Stimulated activated memory B cell treated with anti-CD40 and anti-IgM and Interleukin-4, amounts not matched to agents 10 μg/mL and 1 μg/mL and 100 μg/mL, for 72 hours (primary cell): ENCODE measurements at regions not wholly inside any gene's neighbourhood (a gene's known extent, or its start where the extent isn't known, plus 50 kb on each side); places are given as distances from the start of the nearest gene placed in this dataset.

ENCODE experiments used
- ATAC-seq: fragments of 150-1000 bp; cut with Tn5 transposase; 2 replicates; pipeline ENCODE4 v1.10.0; 2021
- H3K27ac Mint-ChIP-seq: one replicate; pipeline ENCODE4 v1.8.0; 2022; ENCODE audit warnings: mild to moderate bottlenecking, mixed read lengths
- H3K27me3 Mint-ChIP-seq: one replicate; pipeline ENCODE4 v1.8.0; 2022; ENCODE audit warnings: mixed read lengths
- H3K36me3 Mint-ChIP-seq: one replicate; pipeline ENCODE4 v1.8.0; 2022; ENCODE audit warnings: mixed read lengths
- H3K4me1 Mint-ChIP-seq: one replicate; pipeline ENCODE4 v1.8.0; 2022; ENCODE audit warnings: mixed read lengths
- H3K4me3 Mint-ChIP-seq: one replicate; pipeline ENCODE4 v1.8.0; 2022; ENCODE audit warnings: mild to moderate bottlenecking, moderate library complexity, mixed read lengths
- H3K9me3 Mint-ChIP-seq: one replicate; pipeline ENCODE4 v1.8.0; 2022; ENCODE audit warnings: mixed read lengths

DNA sequence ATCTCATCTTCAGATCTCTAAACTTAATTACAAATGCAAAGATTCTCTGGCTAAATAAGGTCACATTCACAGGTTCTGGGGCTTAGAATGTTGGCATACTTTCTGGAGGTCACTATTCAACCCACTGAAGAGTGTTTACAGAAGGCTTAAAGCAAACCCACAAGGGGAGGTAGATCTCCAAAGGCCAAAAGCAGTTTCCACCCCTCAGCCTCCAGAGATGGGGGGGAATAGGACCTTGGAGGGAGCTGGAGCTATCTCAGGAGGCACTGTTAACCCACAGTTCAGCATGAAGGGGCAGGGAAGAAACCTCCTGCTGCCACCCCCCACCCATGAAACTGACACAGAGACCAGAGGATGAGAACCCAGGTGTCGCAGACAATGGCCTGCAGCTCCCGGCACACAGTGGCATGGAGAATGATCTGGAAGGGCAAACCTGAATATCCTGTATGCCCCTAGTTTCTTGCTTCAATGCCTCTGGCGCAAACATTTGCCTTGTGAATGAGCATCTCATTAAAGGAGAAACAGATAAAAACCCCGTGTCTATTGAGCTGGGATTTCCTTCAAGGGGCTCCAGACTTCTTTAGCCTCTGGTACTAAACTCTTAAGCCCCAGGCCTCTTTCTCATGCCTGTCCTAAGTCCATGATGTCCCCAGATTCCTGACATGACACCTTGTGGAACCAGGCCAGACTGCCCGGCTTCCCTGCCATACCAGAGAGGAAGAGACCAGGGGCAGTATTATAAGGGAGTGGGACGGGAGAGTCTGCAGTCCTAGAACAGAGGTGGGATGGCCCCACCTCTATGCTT, 103.1 kb upstream of the CDH5 start:
- Mint-ChIP-seq H3K27me3 (peaks cover 55% of the 10 kb centered on the region), H3K4me1 (peaks cover 5% of the 10 kb centered on the region), H3K9me3 (no peaks in the 10 kb centered on the region), H3K27ac (no peak overlapping the region), H3K4me3 (no peak overlapping the region), H3K36me3 (no peaks in the 10 kb centered on the region)
- no peak for ATAC-seq

DNA sequence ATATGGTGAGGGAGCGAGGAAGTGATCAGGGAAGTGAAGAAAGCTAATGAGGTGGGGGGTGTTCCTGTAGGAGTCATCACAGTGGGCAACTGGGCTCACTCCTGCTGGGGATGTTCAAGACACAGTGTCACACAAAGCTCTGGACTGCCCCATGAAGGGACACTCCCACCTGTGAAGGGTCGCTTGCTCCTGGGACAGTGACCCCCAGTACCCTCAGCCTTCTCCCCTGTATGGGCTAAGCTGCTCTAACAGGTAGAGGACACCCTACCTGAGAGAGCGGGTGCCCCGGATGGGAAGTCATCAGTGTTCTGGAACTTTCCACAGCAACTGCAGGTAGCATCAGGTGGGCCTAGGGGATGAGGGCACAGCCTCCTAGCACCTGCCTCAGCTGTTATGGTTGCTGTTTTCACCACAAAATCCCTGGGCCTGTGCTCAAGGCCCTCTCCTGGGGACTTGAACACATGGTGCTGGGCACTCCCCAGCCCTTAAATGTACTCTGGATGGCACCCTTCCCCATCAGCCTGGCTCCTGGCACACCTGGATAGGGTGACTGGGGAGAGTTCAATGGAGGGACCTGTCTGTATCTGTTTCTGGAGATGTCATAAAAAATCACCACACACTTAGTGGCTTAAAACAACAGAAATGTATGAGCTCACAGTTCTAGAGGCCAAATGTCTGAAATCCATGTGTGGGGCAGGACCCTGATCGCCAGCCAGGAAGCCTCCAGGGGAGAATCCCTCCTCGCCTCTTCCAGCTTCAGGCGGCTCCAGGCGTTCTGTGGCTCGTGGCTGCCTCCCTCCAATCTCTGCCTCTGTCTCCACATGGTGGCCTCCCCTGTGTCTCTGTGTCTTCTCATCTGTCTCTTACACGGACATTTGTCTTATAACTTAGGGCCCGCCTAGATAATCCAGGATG, 104.0 kb upstream of the CDH5 start:
- ATAC-seq = no peak
- Mint-ChIP-seq H3K27me3 (peaks cover 49% of the 10 kb centered on the region), H3K36me3 (no peaks in the 10 kb centered on the region), H3K9me3 (no peaks in the 10 kb centered on the region), H3K4me1 (peaks cover 5% of the 10 kb centered on the region), H3K4me3 (no peak overlapping the region), H3K27ac (no peak overlapping the region)

GRCh38 chr16:66261826-66262225, 104.7 kb upstream of the CDH5 start:
- Mint-ChIP-seq H3K27ac (no peak overlapping the region), H3K36me3 (no peaks in the 10 kb centered on the region), H3K4me1 (peaks cover 5% of the 10 kb centered on the region), H3K4me3 (no peak overlapping the region), H3K27me3 (peaks cover 43% of the 10 kb centered on the region), H3K9me3 (no peaks in the 10 kb centered on the region)
- ATAC-seq = no peak

- peaks cover 35% of the 10 kb centered on the region for H3K27me3 Mint-ChIP-seq
- no peak overlapping the region for H3K4me3 Mint-ChIP-seq
- ATAC-seq = no peak
- no peak overlapping the region for H3K27ac Mint-ChIP-seq
- no peaks in the 10 kb centered on the region for H3K36me3 Mint-ChIP-seq
- H3K9me3 Mint-ChIP-seq = no peaks in the 10 kb centered on the region
- H3K4me1 Mint-ChIP-seq = no peaks in the 10 kb centered on the region
Measured at GRCh38 chr16:66260522-66261254, 105.8 kb upstream of the CDH5 start.

DNA sequence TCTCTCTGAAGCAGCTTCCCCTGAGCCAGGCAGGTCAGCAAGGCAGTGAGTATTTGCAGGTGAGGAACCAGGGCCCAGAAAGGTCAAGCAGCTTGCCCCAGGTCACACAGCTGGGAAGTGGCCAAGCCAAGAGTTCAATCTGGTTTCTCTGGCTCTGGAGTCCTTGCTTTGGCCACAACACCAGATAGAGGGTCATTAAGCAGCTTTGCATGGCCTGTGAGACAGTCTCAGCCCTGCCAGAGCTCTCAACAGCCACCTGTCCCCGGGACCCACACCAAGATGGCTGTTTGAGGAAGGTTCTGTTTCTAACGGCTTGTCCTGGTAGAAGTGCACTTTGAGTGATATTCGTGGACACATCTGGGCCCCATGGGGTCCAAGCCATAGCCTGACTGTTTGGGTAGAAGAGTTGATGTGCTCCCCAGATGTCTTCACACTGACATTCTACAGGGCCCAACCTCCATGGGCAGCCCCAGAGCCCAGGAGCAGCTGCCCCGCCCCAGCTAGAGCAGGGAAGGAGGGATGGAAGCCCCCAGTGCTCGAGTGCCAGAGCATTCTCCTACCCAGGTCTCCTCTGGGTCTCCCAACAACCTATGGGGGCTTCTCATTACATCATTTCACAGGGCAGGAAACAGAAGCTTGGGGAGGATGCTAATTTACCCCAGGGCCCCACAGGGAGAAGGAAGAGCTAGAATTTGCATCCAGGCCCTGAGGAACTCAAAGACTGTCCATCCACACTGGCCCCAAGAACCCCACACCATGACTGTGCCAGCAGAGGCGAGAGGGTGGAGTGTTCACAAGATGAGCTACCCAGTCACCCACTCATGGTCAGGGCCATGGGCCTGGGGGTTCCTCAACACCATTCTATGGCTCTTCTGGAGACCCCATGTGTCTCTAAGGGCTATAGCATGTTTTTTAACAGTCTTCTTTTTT, 107.3 kb upstream of the CDH5 start:
- peaks cover 22% of the 10 kb centered on the region for H3K27me3 Mint-ChIP-seq
- ATAC-seq = no peak
- no peak overlapping the region for H3K4me3 Mint-ChIP-seq
- H3K27ac Mint-ChIP-seq = no peak overlapping the region
- no peaks in the 10 kb centered on the region for H3K4me1 Mint-ChIP-seq
- no peaks in the 10 kb centered on the region for H3K9me3 Mint-ChIP-seq
- H3K36me3 Mint-ChIP-seq = no peaks in the 10 kb centered on the region

GRCh38 chr16:66256919-66257318, 109.6 kb upstream of the CDH5 start:
- ATAC-seq = no peak
- no peaks in the 10 kb centered on the region for H3K9me3 Mint-ChIP-seq
- H3K4me3 Mint-ChIP-seq = no peak overlapping the region
- H3K4me1 Mint-ChIP-seq = no peaks in the 10 kb centered on the region
- no peak overlapping the region for H3K27ac Mint-ChIP-seq
- no peaks in the 10 kb centered on the region for H3K36me3 Mint-ChIP-seq
- peaks cover 7% of the 10 kb centered on the region for H3K27me3 Mint-ChIP-seq

GRCh38 chr16:66255647-66256046, 110.8 kb upstream of the CDH5 start:
- no peak for ATAC-seq
- H3K4me3 Mint-ChIP-seq = no peak overlapping the region
- peaks cover 2% of the 10 kb centered on the region for H3K27me3 Mint-ChIP-seq
- H3K9me3 Mint-ChIP-seq = no peaks in the 10 kb centered on the region
- H3K4me1 Mint-ChIP-seq = no peaks in the 10 kb centered on the region
- no peaks in the 10 kb centered on the region for H3K36me3 Mint-ChIP-seq
- no peak overlapping the region for H3K27ac Mint-ChIP-seq

- no peaks in the 10 kb centered on the region for H3K4me1 Mint-ChIP-seq
- H3K9me3 Mint-ChIP-seq = no peaks in the 10 kb centered on the region
- no peaks in the 10 kb centered on the region for H3K27me3 Mint-ChIP-seq
- H3K4me3 Mint-ChIP-seq = no peak overlapping the region
- H3K27ac Mint-ChIP-seq = no peak overlapping the region
- H3K36me3 Mint-ChIP-seq = no peaks in the 10 kb centered on the region
- no peak for ATAC-seq
Measured at GRCh38 chr16:66254751-66255150, 111.7 kb upstream of the CDH5 start.

GRCh38 chr16:66254106-66254505, 112.4 kb upstream of the CDH5 start:
- Mint-ChIP-seq H3K4me3 (no peak overlapping the region), H3K27ac (no peak overlapping the region), H3K27me3 (no peaks in the 10 kb centered on the region), H3K4me1 (no peaks in the 10 kb centered on the region), H3K9me3 (no peaks in the 10 kb centered on the region), H3K36me3 (no peaks in the 10 kb centered on the region)
- ATAC-seq = no peak

GRCh38 chr16:66251476-66252160, 114.9 kb upstream of the CDH5 start:
- Mint-ChIP-seq H3K36me3 (no peaks in the 10 kb centered on the region), H3K27ac (no peak overlapping the region), H3K4me1 (no peaks in the 10 kb centered on the region), H3K27me3 (no peaks in the 10 kb centered on the region), H3K9me3 (no peaks in the 10 kb centered on the region), H3K4me3 (no peak overlapping the region)
- no peak for ATAC-seq

DNA sequence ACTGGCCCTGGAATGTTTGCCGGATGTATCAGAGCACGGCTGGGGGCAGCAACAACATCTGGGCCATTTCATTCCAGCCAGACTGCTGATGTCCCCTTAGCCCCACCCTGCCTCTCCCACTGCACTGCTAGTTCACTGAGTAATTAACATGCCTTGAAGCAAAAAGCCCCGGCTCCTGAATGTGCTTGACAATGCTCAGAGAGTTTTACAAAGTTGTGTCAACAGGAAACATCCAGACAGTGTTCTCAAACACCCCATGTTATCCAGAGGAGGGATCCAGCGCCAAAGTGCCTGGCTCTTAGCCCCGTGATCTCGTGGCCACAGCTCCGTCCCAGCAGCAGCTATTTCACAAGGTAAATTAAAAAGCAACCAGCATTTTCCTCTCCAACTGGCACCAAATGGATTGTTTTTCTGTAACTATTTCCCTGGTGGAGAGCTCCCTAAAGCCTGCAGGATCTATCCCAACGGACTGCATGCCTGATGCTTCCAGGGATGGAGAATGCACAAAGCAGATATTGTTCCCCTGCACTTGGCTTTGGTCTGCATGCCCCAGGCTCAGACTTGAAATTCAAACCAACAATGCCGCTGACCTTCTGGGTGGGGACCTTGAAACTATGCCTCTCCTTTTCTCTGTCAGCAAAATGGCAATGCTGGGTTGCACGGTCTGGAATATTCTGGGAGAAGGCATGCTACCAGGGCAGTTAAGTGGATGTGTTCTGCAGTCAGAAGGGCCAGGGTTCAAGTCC, 115.6 kb upstream of the CDH5 start:
- Mint-ChIP-seq H3K27ac (no peak overlapping the region), H3K4me3 (no peak overlapping the region), H3K4me1 (no peaks in the 10 kb centered on the region), H3K27me3 (no peaks in the 10 kb centered on the region), H3K9me3 (no peaks in the 10 kb centered on the region), H3K36me3 (no peaks in the 10 kb centered on the region)
- no peak for ATAC-seq

DNA sequence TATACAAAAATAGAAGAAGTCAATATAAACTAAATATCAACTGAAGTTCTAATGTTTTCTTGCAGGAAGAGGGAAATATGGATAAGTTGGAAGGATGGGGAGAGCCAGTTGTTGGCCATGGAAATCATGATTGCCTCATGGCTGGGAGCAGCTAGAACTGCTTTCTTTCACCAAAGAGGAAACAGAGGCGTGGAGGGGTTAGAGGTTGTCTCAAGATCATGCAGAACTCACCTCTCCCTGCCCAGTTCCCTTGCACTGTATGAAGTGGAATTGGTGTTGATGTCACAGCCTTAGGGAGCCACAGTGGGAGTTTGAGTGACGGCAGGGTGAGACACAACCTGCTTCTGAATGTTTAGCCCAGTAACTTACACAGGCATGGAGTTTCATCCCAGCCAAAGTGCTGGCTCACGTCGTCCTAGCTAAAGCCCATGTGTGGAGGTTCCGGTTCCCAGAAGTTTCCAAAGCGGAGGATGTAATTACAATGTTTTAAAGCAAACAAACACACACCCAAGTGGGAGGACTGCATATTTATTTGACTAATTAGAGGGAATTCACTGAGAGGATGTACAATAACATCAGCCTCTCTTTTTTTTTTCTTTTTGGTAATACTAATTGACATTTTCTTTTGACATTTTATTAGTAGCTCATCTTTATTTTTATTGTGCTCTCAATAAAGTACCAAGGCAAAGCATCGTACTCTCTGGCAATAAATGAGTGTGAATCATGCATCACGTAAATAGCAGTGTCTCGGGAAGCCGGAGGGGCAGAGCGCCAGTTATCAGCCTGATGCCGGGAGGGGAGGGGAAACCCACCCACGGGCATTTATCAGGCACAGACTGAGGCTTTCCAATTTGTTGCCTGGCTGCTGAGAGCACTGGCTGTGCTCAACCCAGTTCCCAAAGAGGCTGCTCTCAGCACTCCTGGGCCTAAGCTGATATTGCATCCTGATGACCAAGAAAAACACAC, 118.7 kb upstream of the CDH5 start:
- Mint-ChIP-seq H3K4me1 (no peaks in the 10 kb centered on the region), H3K27ac (no peak overlapping the region), H3K27me3 (peaks cover 9% of the 10 kb centered on the region), H3K9me3 (no peaks in the 10 kb centered on the region), H3K4me3 (no peak overlapping the region), H3K36me3 (no peaks in the 10 kb centered on the region)
- no peak for ATAC-seq

DNA sequence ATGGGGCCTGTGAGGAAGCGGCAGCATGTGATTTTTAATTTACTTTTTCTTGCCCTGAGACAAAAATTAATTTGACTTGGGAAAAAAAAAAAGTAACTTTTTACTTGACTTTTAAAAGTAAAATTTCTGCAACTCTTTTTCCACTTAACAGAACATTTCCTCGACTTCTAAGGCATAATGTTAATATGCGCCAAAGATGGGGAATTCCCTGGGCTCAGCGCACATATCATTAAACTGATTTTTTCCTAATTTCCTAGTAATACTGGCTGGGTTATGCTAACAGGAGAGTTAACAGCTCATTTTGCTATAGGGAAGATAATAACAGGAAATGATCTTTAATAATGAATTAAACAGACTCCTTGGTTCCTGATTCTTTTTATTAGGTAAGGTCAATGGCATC, 120.6 kb upstream of the CDH5 start:
- Mint-ChIP-seq H3K27me3 (peaks cover 9% of the 10 kb centered on the region), H3K9me3 (no peaks in the 10 kb centered on the region), H3K4me1 (no peaks in the 10 kb centered on the region), H3K4me3 (no peak overlapping the region), H3K27ac (no peak overlapping the region), H3K36me3 (no peaks in the 10 kb centered on the region)
- ATAC-seq = no peak
